Ovary (tissue), 7 donors: ENCODE measurements at regions not wholly inside any gene's neighbourhood (a gene's known extent, or its start where the extent isn't known, plus 50 kb on each side); places are given as distances from the start of the nearest gene placed in this dataset.

Experiments
- DNase-seq, 5 donors: peaks; one replicate each; pipeline ENCODE4 v3.0.0-alpha.2; 2019 to 2020
- H3K27ac ChIP-seq, 2 donors: fragments of 200-600 bp; one replicate each; pipeline versions ENCODE4 v1.5.1 to v1.8.0; 2019 to 2022
- H3K27me3 ChIP-seq: fragments of 200-600 bp; one replicate; pipeline ENCODE4 v1.8.0; 2022
- H3K36me3 ChIP-seq: fragments of 200-600 bp; sonication (generic); one replicate; pipeline ENCODE4 v1.5.1; 2019
- H3K4me1 ChIP-seq: one replicate; pipeline ENCODE4 v1.8.1; 2013; ENCODE audit warnings: mild to moderate bottlenecking, moderate library complexity; ENCODE audit not compliant: insufficient read depth
- H3K4me3 ChIP-seq: fragments of 200-600 bp; sonication (generic); one replicate; pipeline ENCODE4 v1.5.1; 2017
- H3K9me3 ChIP-seq, 2 donors: fragments of 200-600 bp in 1 of 2; sonication (generic) in 1 of 2; one replicate each; pipeline versions ENCODE4 v1.5.1 to v1.8.1; 2013 to 2019; ENCODE audit warnings: mild to moderate bottlenecking in 1 of 2, moderate library complexity in 1 of 2
- CTCF ChIP-seq, 3 donors: fragments of 450-650 bp in 2 of 3; fragments of 200-600 bp in 1 of 3; IDR thresholded peaks; one replicate each; pipeline versions ENCODE4 v1.5.1 to v1.8.0; 2016 to 2022; ENCODE audit warnings: antibody characterized with exemption in 3 of 3, mild to moderate bottlenecking in 1 of 3
- EP300 ChIP-seq: sonication (generic); formaldehyde crosslinking; IDR thresholded peaks from one replicate; pipeline ENCODE4 v1.6.1; 2017; ENCODE audit warnings: antibody characterized with exemption
- POLR2A ChIP-seq: fragments of 450-650 bp; IDR thresholded peaks from one replicate; pipeline ENCODE4 v1.6.1; 2017; ENCODE audit warnings: antibody characterized with exemption, mild to moderate bottlenecking, moderate library complexity
- WGBS, 3 donors: extraction: QIAGEN DNeasy Blood & Tissue Kit in 1 of 3; methylation state at CpG; one replicate each; pipeline versions ENCODE4 v1.1.5 to v1.1.7; 2013 to 2017; 5-methylcytosine and 5-hydroxymethylcytosine counted together
- intact Hi-C, 4 donors: fragments of 100-400 bp; cut with DNase I; formaldehyde crosslinking; loops; one replicate each; pipeline versions ENCODE4 v1.11.0 to v1.15.1; 2022 to 2023
- donor health status: DM: no; HTN: no; CAD: no; lungs with moderate emphysema.
- donor health status: DM: no; HTN: no; CAD: no.
- donor health status: Bipolar disorder and iron deficiency.
- donor health status: DM: no; HTN: no; CAD: no.
- donor health status: DM: yes; HTN: yes; CAD: no.

GRCh38 chr1:101314244-101314643, 77.4 kb downstream of the S1PR1 start:
- Histone ChIP-seq H3K27me3 (no peaks in the 10 kb centered on the region), H3K4me3 (no peak overlapping the region), H3K9me3 (no peaks in the 10 kb centered on the region), H3K36me3 (no peaks in the 10 kb centered on the region), H3K27ac (no peak overlapping the region), H3K4me1 (no peaks in the 10 kb centered on the region)
- TF ChIP-seq POLR2A (no peak), EP300 (no peak), CTCF (IDR thresholded peaks at IDR 0.05) (no peak)
- no peak for DNase-seq
- intact Hi-C loops: loop anchor here in 1 of 4 donors (5.0 kb wide), 1 partner anchor 48 kb away; no protein-coding TSS in a partner anchor
- WGBS, 3 donors: 92 to 96% (median 93%) methylated on average over 2 of the region's 2 CpGs

GRCh38 chr1:101316256-101316655, 79.4 kb downstream of the S1PR1 start:
- no peak for DNase-seq
- Histone ChIP-seq H3K4me3 (no peak overlapping the region), H3K9me3 (no peaks in the 10 kb centered on the region), H3K27me3 (no peaks in the 10 kb centered on the region), H3K36me3 (no peaks in the 10 kb centered on the region), H3K27ac (no peak overlapping the region), H3K4me1 (no peaks in the 10 kb centered on the region)
- TF ChIP-seq CTCF (IDR thresholded peaks at IDR 0.05): no peak
- no peak for TF ChIP-seq EP300
- no peak for TF ChIP-seq POLR2A
- intact Hi-C loops: no loop called here
- 88 to 94% (median 89%) methylated on average over 6 of the region's 6 CpGs for WGBS, 3 donors

GRCh38 chr1:101316799-101317198, 80.0 kb downstream of the S1PR1 start:
- Histone ChIP-seq H3K4me3 (no peak overlapping the region), H3K4me1 (no peaks in the 10 kb centered on the region), H3K27me3 (no peaks in the 10 kb centered on the region), H3K9me3 (no peaks in the 10 kb centered on the region), H3K36me3 (no peaks in the 10 kb centered on the region), H3K27ac (no peak overlapping the region)
- intact Hi-C loops: no loop called here
- 52 to 65% (median 62%) methylated on average over 4 of the region's 4 CpGs for WGBS, 3 donors
- TF ChIP-seq POLR2A (no peak), EP300 (no peak), CTCF (IDR thresholded peaks at IDR 0.05) (no peak)
- DNase-seq: no peak

GRCh38 chr1:101317590-101317989, 80.8 kb downstream of the S1PR1 start:
- no peak for DNase-seq
- TF ChIP-seq CTCF (IDR thresholded peaks at IDR 0.05) (no peak), POLR2A (no peak), EP300 (no peak)
- intact Hi-C loops: no loop called here
- Histone ChIP-seq H3K27me3 (no peaks in the 10 kb centered on the region), H3K4me1 (no peaks in the 10 kb centered on the region), H3K4me3 (no peak overlapping the region), H3K27ac (no peak overlapping the region), H3K9me3 (no peaks in the 10 kb centered on the region), H3K36me3 (no peaks in the 10 kb centered on the region)
- 90 to 100% (median 97%) methylated on average over 3 of the region's 3 CpGs for WGBS, 3 donors

- DNase-seq: no peak
- WGBS, 3 donors: 89 to 95% (median 95%) methylated on average over 1 of the region's 1 CpG
- H3K27ac ChIP-seq: no peak overlapping the region
- H3K9me3 ChIP-seq: no peaks in the 10 kb centered on the region
- H3K36me3 ChIP-seq: no peaks in the 10 kb centered on the region
- no peaks in the 10 kb centered on the region for H3K27me3 ChIP-seq
- no peak overlapping the region for H3K4me3 ChIP-seq
- TF ChIP-seq CTCF (IDR thresholded peaks at IDR 0.05) (no peak), EP300 (no peak), POLR2A (no peak)
- H3K4me1 ChIP-seq: no peaks in the 10 kb centered on the region
- intact Hi-C loops: no loop called here
These were observed 86.7 kb downstream of the S1PR1 start for GRCh38 chr1:101323535-101323934.
